H1 (cell line): ENCODE measurements at regions not wholly inside any gene's neighbourhood (a gene's known extent, or its start where the extent isn't known, plus 50 kb on each side); places are given as distances from the start of the nearest gene placed in this dataset.

ENCODE experiments used
- CTCF ChIA-PET: fragments of 300-600 bp; sonication (Branson Sonifier 250); formaldehyde crosslinking; loops from one replicate; lab custom pipeline; 2021; ENCODE audit not compliant: partially characterized antibody; lab: Charles Lee
- POLR2A ChIA-PET: fragments of 300-600 bp; sonication (Branson Sonifier 250); formaldehyde crosslinking; loops from one replicate; lab custom pipeline; 2021; ENCODE audit warnings: inconsistent platforms; ENCODE audit not compliant: partially characterized antibody; lab: Charles Lee
- DNase-seq, 2 experiments: peaks; one replicate each; pipeline versions ENCODE4 v3.0.0 to v3.0.0-alpha.2; 2010 to 2022; ENCODE audit warnings: low spot score in 2 of 2, low read depth in 1 of 2, mixed read lengths in 1 of 2
- FAIRE-seq: peaks from 2 replicates; lab custom pipeline; 2011; peaks lifted over from hg19 to GRCh38; lab: Jason Lieb, UNC
- H2AFZ ChIP-seq: 2 replicates; pipeline ENCODE4 v1.8.1; 2012; ENCODE audit warnings: low read length, inconsistent platforms
- H2AK5ac ChIP-seq: 2 replicates; pipeline ENCODE4 v1.6.1; 2013; ENCODE audit warnings: low read depth, low read length
- H2BK120ac ChIP-seq: replicated peaks from 2 replicates; pipeline ENCODE3; 2013; ENCODE audit warnings: low read depth, low read length, inconsistent platforms
- H2BK12ac ChIP-seq: 2 replicates; pipeline ENCODE4 v1.6.1; 2013; ENCODE audit warnings: low read depth, low read length
- H2BK15ac ChIP-seq: 2 replicates; pipeline ENCODE4 v1.6.1; 2013; ENCODE audit warnings: low read length
- H2BK20ac ChIP-seq: 2 replicates; pipeline ENCODE4 v1.6.1; 2013; ENCODE audit warnings: low read length
- H2BK5ac ChIP-seq: 2 replicates; pipeline ENCODE4 v1.6.1; 2013; ENCODE audit warnings: low read depth, low read length
- H3K14ac ChIP-seq: 2 replicates; pipeline ENCODE4 v1.6.1; 2013; ENCODE audit warnings: inconsistent platforms; ENCODE audit not compliant: insufficient read length
- H3K18ac ChIP-seq: 2 replicates; pipeline ENCODE4 v1.6.1; 2013; ENCODE audit warnings: low read length; ENCODE audit errors: extremely low read depth
- H3K23ac ChIP-seq: 2 replicates; pipeline ENCODE4 v1.6.1; 2013; ENCODE audit warnings: inconsistent platforms; ENCODE audit not compliant: insufficient read length
- H3K23me2 ChIP-seq: 2 replicates; pipeline ENCODE4 v1.6.1; 2013; ENCODE audit warnings: low read depth, low read length
- H3K27ac ChIP-seq: 2 replicates; pipeline ENCODE4 v1.6.1; 2011; ENCODE audit warnings: low read depth, low read length, inconsistent platforms
- H3K27me3 ChIP-seq, 4 experiments: replicated peaks in 1 of 4; 1 replicate in 1 of 4; 2 replicates in 3 of 4; pipeline versions ENCODE4 v1.6.1 to v1.8.1; 2011 to 2013; ENCODE audit warnings: low read length in 3 of 4, mild to moderate bottlenecking in 3 of 4, inconsistent platforms in 2 of 4, mixed read lengths in 2 of 4, moderate library complexity in 1 of 4; ENCODE audit not compliant: control insufficient read depth in 3 of 4, insufficient read depth in 3 of 4; ENCODE audit errors: extremely low read depth in 1 of 4
- H3K36me3 ChIP-seq, 4 experiments: 2 replicates each; pipeline versions ENCODE4 v1.6.1 to v1.8.1; 2011 to 2013; ENCODE audit warnings: mild to moderate bottlenecking in 4 of 4, low read length in 3 of 4, moderate library complexity in 2 of 4, control low read depth in 1 of 4, inconsistent platforms in 1 of 4; ENCODE audit not compliant: insufficient read depth in 4 of 4, control insufficient read depth in 2 of 4
- H3K4ac ChIP-seq: replicated peaks from 2 replicates; pipeline ENCODE3; 2013; ENCODE audit warnings: low read length, low read depth, mixed read lengths, inconsistent platforms; ENCODE audit not compliant: insufficient read length
- H3K4me1 ChIP-seq, 4 experiments: replicated peaks in 1 of 4; 1 replicate in 1 of 4; 2 replicates in 3 of 4; pipeline versions ENCODE4 v1.6.1 to v1.8.1; 2011 to 2013; ENCODE audit warnings: low read length in 3 of 4, inconsistent platforms in 2 of 4, mixed read lengths in 1 of 4; ENCODE audit not compliant: insufficient read depth in 4 of 4, control insufficient read depth in 3 of 4
- H3K4me2 ChIP-seq, 2 experiments: 2 replicates each; pipeline versions ENCODE4 v1.6.1 to v1.8.1; 2011 to 2013; ENCODE audit warnings: low read depth in 2 of 2, low read length in 2 of 2, control low read depth in 1 of 2, inconsistent platforms in 1 of 2, mild to moderate bottlenecking in 1 of 2; ENCODE audit not compliant: insufficient read depth in 1 of 2
- H3K4me3 ChIP-seq, 4 experiments: fragments of 200-600, 300-600 bp in 1 of 4; sonication (generic), shearing (Covaris generic), sonication (Bioruptor Twin) in 1 of 4; 2 replicates each; pipeline versions ENCODE4 v1.5.1 to v1.8.1; 2011 to 2016; ENCODE audit warnings: low read length in 4 of 4, low read depth in 3 of 4, control low read depth in 2 of 4, inconsistent platforms in 2 of 4, mild to moderate bottlenecking in 2 of 4, mixed read lengths in 1 of 4, moderate library complexity in 1 of 4; ENCODE audit not compliant: insufficient read depth in 2 of 4; ENCODE audit errors: extremely low read depth in 1 of 4
- H3K56ac ChIP-seq: replicated peaks from 2 replicates; pipeline ENCODE3; 2013; ENCODE audit warnings: low read depth, mild to moderate bottlenecking, mixed read lengths, low read length, inconsistent platforms; ENCODE audit not compliant: insufficient read length
- H3K79me1 ChIP-seq: 2 replicates; pipeline ENCODE4 v1.6.1; 2013; ENCODE audit warnings: low read depth, low read length, control low read depth
- H3K79me2 ChIP-seq, 2 experiments: 2 replicates each; pipeline versions ENCODE4 v1.6.1 to v1.8.1; 2012 to 2013; ENCODE audit warnings: low read length in 2 of 2, mild to moderate bottlenecking in 2 of 2, inconsistent platforms in 1 of 2; ENCODE audit not compliant: insufficient read depth in 2 of 2, control insufficient read depth in 1 of 2
- H3K9ac ChIP-seq, 4 experiments: replicated peaks in 1 of 4; 1 replicate in 1 of 4; 2 replicates in 3 of 4; pipeline versions ENCODE4 v1.6.1 to v1.8.1; 2011 to 2013; ENCODE audit warnings: low read depth in 3 of 4, low read length in 3 of 4, control low read depth in 2 of 4, mild to moderate bottlenecking in 2 of 4, moderate library complexity in 2 of 4, inconsistent platforms in 1 of 4; ENCODE audit errors: extremely low read depth in 1 of 4
- H3K9me3 ChIP-seq, 2 experiments: 2 replicates each; pipeline versions ENCODE4 v1.6.1 to v1.8.1; 2012 to 2013; ENCODE audit warnings: mild to moderate bottlenecking in 2 of 2, moderate library complexity in 2 of 2, control low read depth in 1 of 2, inconsistent platforms in 1 of 2, low read depth in 1 of 2, low read length in 1 of 2, mixed read lengths in 1 of 2; ENCODE audit not compliant: insufficient read depth in 2 of 2
- H4K20me1 ChIP-seq, 2 experiments: replicated peaks in 1 of 2; 2 replicates each; pipeline versions ENCODE3 to v1.8.1; 2011 to 2013; ENCODE audit warnings: inconsistent platforms in 2 of 2, low read length in 2 of 2, mild to moderate bottlenecking in 1 of 2; ENCODE audit not compliant: insufficient read depth in 2 of 2, control insufficient read depth in 1 of 2
- H4K5ac ChIP-seq: 2 replicates; pipeline ENCODE4 v1.6.1; 2013; ENCODE audit warnings: low read length, low read depth, mixed read lengths, inconsistent platforms; ENCODE audit not compliant: insufficient read length
- H4K8ac ChIP-seq: 2 replicates; pipeline ENCODE4 v1.8.0; 2013; ENCODE audit warnings: mild to moderate bottlenecking, moderate library complexity, low read length, inconsistent platforms; ENCODE audit not compliant: insufficient read depth; ENCODE audit errors: extremely low read depth
- H4K91ac ChIP-seq: replicated peaks from 2 replicates; pipeline ENCODE3; 2013; ENCODE audit warnings: low read length, mixed read lengths, inconsistent platforms; ENCODE audit not compliant: insufficient read length
- EP300 ChIP-seq, 2 experiments: IDR thresholded peaks; 1 replicate in 1 of 2; 2 replicates in 1 of 2; pipeline ENCODE4 v1.6.1; 2011 to 2012; ENCODE audit warnings: low read depth in 2 of 2, low read length in 2 of 2, mild to moderate bottlenecking in 2 of 2, borderline replicate concordance in 1 of 2, inconsistent platforms in 1 of 2, moderate library complexity in 1 of 2
- GTF2F1 ChIP-seq: IDR thresholded peaks from 2 replicates; pipeline ENCODE4 v1.6.1; 2012; ENCODE audit warnings: low read depth, low read length, improper control_type of control experiment, borderline replicate concordance
- HDAC6 ChIP-seq: IDR thresholded peaks from one replicate; pipeline ENCODE4 v1.7.1; 2012; ENCODE audit warnings: low read depth, mild to moderate bottlenecking, inconsistent platforms, low read length, moderate library complexity
- WGBS, 2 experiments: shearing (Covaris generic) in 1 of 2; methylation state at CpG; one replicate each; pipeline versions ENCODE4 v1.1.6 to v1.1.7; 2013 to 2015; ENCODE audit warnings: low lambda C conversion rate in 2 of 2, mixed read lengths in 2 of 2, inconsistent platforms in 1 of 2, low coverage in 1 of 2, missing lambda C conversion rate in 1 of 2; ENCODE audit not compliant: insufficient replicate concordance in 2 of 2, insufficient coverage in 1 of 2, insufficient read length in 1 of 2; ENCODE audit errors: extremely low coverage in 1 of 2, missing lambda C conversion rate in 1 of 2; 5-methylcytosine and 5-hydroxymethylcytosine counted together

- Histone ChIP-seq H3K23ac (no peak overlapping the region), H2AFZ (no peak overlapping the region), H3K27me3 (no peaks in the 10 kb centered on the region), H2BK120ac (peak overlapping the region; percentile 48), H4K5ac (no peak overlapping the region), H3K27ac (no peak overlapping the region), H3K18ac (peak overlapping the region; percentile 76), H3K36me3 (no peaks in the 10 kb centered on the region), H4K91ac (peak overlapping the region; percentile 20), H2BK5ac (peak overlapping the region; percentile 80; the same call in 1 of the 2 replicates), H3K4me2 (no peak overlapping the region), H4K20me1 (no peaks in the 10 kb centered on the region), H3K9ac (no peak overlapping the region), H3K56ac (no peak overlapping the region), H2BK15ac (0 out of 2 replicates have a peak overlapping the region, but pooled peaks have one; percentile 66), H2AK5ac (peak overlapping the region; percentile 69; the same call in 1 of the 2 replicates), H3K79me2 (peaks cover 0 to 16% of the 10 kb centered on the region in 2 experiments; a peak in 1 of 4 replicates), H3K4me3 (no peak overlapping the region), H3K4ac (no peak overlapping the region), H4K8ac (no peak overlapping the region), H3K23me2 (no peaks in the 10 kb centered on the region; the same call in 1 of the 2 replicates), H3K4me1 (peaks cover 0 to 22% (median 14%) of the 10 kb centered on the region in 4 experiments; a peak in 6 of 7 replicates), H3K9me3 (no peaks in the 10 kb centered on the region), H2BK20ac (peak overlapping the region; percentile 67; the same call in 1 of the 2 replicates), H3K79me1 (no peaks in the 10 kb centered on the region), H2BK12ac (peak overlapping the region; percentile 98; the same call in 1 of the 2 replicates), H3K14ac (no peak overlapping the region)
- WGBS, 2 experiments = 85% methylated on average over 2 of the region's 2 CpGs; no CpG with 5 or more reads in 1 of the 2 experiments
- DNase-seq (no peak), FAIRE-seq (peak; percentile 24)
- CTCF ChIA-PET = interaction anchor here (0.6 to 3.0 kb wide), 9 partner anchors 9 to 207 kb away, joined by 3 to 10 read pairs (median 3); no protein-coding TSS in a partner anchor
- POLR2A ChIA-PET = interaction anchor here (1.0 kb wide), 1 partner anchor 19 kb away, joined by 5 read pairs; no protein-coding TSS in a partner anchor
- TF ChIP-seq GTF2F1 = no peak
- TF ChIP-seq HDAC6 = no peak
- no peak for TF ChIP-seq EP300 (IDR thresholded peaks at IDR 0.05; ENCODE audit: borderline replicate concordance in 1 of 2, low read depth in 2 of 2, low read length in 2 of 2)
These were observed 189.8 kb upstream of the ANK2 start for GRCh38 chr4:112859456-112860184.
